Panc1 (cell line): ENCODE measurements at regions not wholly inside any gene's neighbourhood (a gene's known extent, or its start where the extent isn't known, plus 50 kb on each side); places are given as distances from the start of the nearest gene placed in this dataset.

ENCODE experiments used
- ATAC-seq: fragments of 200-7000 bp; cut with Tn5 transposase; 2 replicates; pipeline ENCODE4 v1.9.1; 2020; ENCODE audit warnings: mild to moderate bottlenecking, moderate library complexity
- BruUV-seq: library from RNA; stranded (reverse); fragments of 400-500 nt; replicated peaks from 2 replicates; lab custom pipeline; 2021; lab: Mats Ljungman, UMichigan
- CTCF ChIA-PET: fragments of 300-600 bp; sonication (Branson Sonifier 250); formaldehyde crosslinking; loops from one replicate; lab custom pipeline; 2022; ENCODE audit warnings: antibody characterized with exemption; lab: Charles Lee
- POLR2A ChIA-PET: fragments of 300-600 bp; sonication (Branson Sonifier 250); formaldehyde crosslinking; loops from one replicate; lab custom pipeline; 2022; ENCODE audit warnings: antibody characterized with exemption; lab: Charles Lee
- DNase-seq: peaks from one replicate; pipeline ENCODE4 v3.0.0-alpha.2; 2010; ENCODE audit warnings: low read depth, low spot score
- H3K27ac ChIP-seq: 2 replicates; pipeline ENCODE4 v1.5.1; 2011; ENCODE audit warnings: mild to moderate bottlenecking, low read length, inconsistent platforms
- H3K27me3 ChIP-seq: fragments of 200-500 bp; sonication (Bioruptor generic); 2 replicates; pipeline ENCODE4 v1.6.0; 2014; ENCODE audit warnings: low read length, inconsistent platforms; ENCODE audit not compliant: control insufficient read depth, insufficient read depth
- H3K36me3 ChIP-seq: fragments of 200-500 bp; sonication (Bioruptor generic); 2 replicates; pipeline ENCODE4 v1.5.1; 2014; ENCODE audit warnings: inconsistent platforms, mild to moderate bottlenecking, low read length, moderate library complexity; ENCODE audit not compliant: control insufficient read depth, insufficient read depth
- H3K4me1 ChIP-seq: 2 replicates; pipeline ENCODE4 v1.5.1; 2011; ENCODE audit warnings: inconsistent platforms, mild to moderate bottlenecking, low read length, moderate library complexity; ENCODE audit not compliant: control insufficient read depth, insufficient read depth
- H3K4me3 ChIP-seq, 2 experiments: 2 replicates each; pipeline ENCODE4 v1.5.1; 2011 to 2012; ENCODE audit warnings: low read depth in 2 of 2, low read length in 2 of 2, mild to moderate bottlenecking in 2 of 2, inconsistent platforms in 1 of 2, moderate library complexity in 1 of 2
- H3K9me3 ChIP-seq: fragments of 200-500 bp; sonication (Bioruptor generic); 2 replicates; pipeline ENCODE4 v1.5.1; 2014; ENCODE audit warnings: low read depth, mild to moderate bottlenecking, inconsistent platforms, low read length, moderate library complexity; ENCODE audit not compliant: control insufficient read depth, insufficient read depth
- CTCF ChIP-seq: fragments of 450-650 bp; IDR thresholded peaks from 2 replicates; pipeline ENCODE4 v1.5.1; 2017; ENCODE audit warnings: mild to moderate bottlenecking
- POLR2AphosphoS5 ChIP-seq: IDR thresholded peaks from 2 replicates; pipeline ENCODE4 v1.6.1; 2012; ENCODE audit warnings: mild to moderate bottlenecking, low read depth, low read length, moderate library complexity
- REST ChIP-seq, 2 experiments: IDR thresholded peaks; 2 replicates each; pipeline ENCODE4 v1.6.1; 2011 to 2012; ENCODE audit warnings: low read depth in 2 of 2, control low read depth in 1 of 2, low read length in 1 of 2, mild to moderate bottlenecking in 1 of 2, moderate library complexity in 1 of 2; ENCODE audit not compliant: insufficient read depth in 1 of 2
- SIN3A ChIP-seq: IDR thresholded peaks from 2 replicates; pipeline ENCODE4 v1.6.1; 2012; ENCODE audit warnings: low read depth, mild to moderate bottlenecking, low read length, moderate library complexity, borderline replicate concordance; ENCODE audit not compliant: insufficient read depth
- TCF7L2 ChIP-seq: IDR thresholded peaks from 2 replicates; pipeline ENCODE4 v1.6.1; 2011; ENCODE audit warnings: mild to moderate bottlenecking, low read depth, low read length, inconsistent platforms
- in situ Hi-C: cut with HindIII; loops from 2 replicates; pipeline ENCODE4 v1.10.0; 2016; ENCODE audit warnings: low sequenced_read_pairs, low pct_unique_long_range_greater_than_20kb
- intact Hi-C: fragments of 100-400 bp; cut with micrococcal nuclease; formaldehyde crosslinking; loops from one replicate; pipeline ENCODE4 v1.10.0; 2022; ENCODE audit not compliant: unreplicated experiment

GRCh38 chr4:13260513-13260912 is 223.6 kb downstream of the RAB28 start:
- intact Hi-C loops = no loop called here
- DNase-seq (no peak), ATAC-seq (no peak)
- ChIA-PET POLR2A (no interaction called here), CTCF (no interaction called here)
- in situ Hi-C loops = no loop called here
- Histone ChIP-seq H3K9me3 (no peaks in the 10 kb centered on the region), H3K36me3 (no peaks in the 10 kb centered on the region), H3K4me3 (no peak overlapping the region), H3K27ac (no peak overlapping the region), H3K27me3 (no peaks in the 10 kb centered on the region), H3K4me1 (no peaks in the 10 kb centered on the region)
- TF ChIP-seq SIN3A (no peak), REST (IDR thresholded peaks at IDR 0.05; ENCODE audit: insufficient read depth in 1 of 2, low read depth in 2 of 2, low read length in 1 of 2) (no peak), CTCF (no peak), POLR2AphosphoS5 (no peak), TCF7L2 (no peak)
- BruUV-seq = no TSS peak

DNA sequence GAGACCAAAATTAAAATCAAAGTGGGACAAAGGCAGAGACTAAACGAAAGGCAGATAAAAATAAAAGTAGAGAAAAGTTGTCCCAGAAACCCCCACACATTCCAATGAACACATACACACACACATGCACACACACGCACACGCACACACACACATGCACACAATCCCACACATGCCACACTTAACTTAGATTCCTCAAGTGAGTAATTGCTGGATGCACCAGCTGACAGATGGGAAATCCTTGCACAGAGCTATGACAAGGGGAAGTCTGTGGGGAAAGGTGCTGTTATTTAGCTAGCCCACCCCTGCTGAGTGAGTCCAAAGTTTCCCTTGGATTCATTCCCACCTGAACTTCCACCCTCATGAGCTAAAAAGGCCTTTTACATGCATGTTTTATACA is 233.9 kb downstream of the RAB28 start:
- no peaks in the 10 kb centered on the region for H3K36me3 ChIP-seq
- H3K4me3 ChIP-seq = no peak overlapping the region
- in situ Hi-C loops (no loop called here), intact Hi-C loops (no loop called here)
- ChIA-PET POLR2A (no interaction called here), CTCF (no interaction called here)
- H3K27me3 ChIP-seq = no peaks in the 10 kb centered on the region
- H3K27ac ChIP-seq = no peak overlapping the region
- TF ChIP-seq REST (IDR thresholded peaks at IDR 0.05; ENCODE audit: insufficient read depth in 1 of 2, low read depth in 2 of 2, low read length in 1 of 2) = no peak
- TF ChIP-seq POLR2AphosphoS5 = no peak
- TF ChIP-seq TCF7L2 = no peak
- no peak for TF ChIP-seq CTCF
- TF ChIP-seq SIN3A = no peak
- no peaks in the 10 kb centered on the region for H3K4me1 ChIP-seq
- no peak for DNase-seq
- no peaks in the 10 kb centered on the region for H3K9me3 ChIP-seq
- no TSS peak for BruUV-seq
- ATAC-seq = no peak
